NCI-H748 treated with DMSO at 0.1 percent for 48 hours (cell line): ENCODE measurements at regions not wholly inside any gene's neighbourhood (a gene's known extent, or its start where the extent isn't known, plus 50 kb on each side); places are given as distances from the start of the nearest gene placed in this dataset.
A peak's percentile ranks its signal among the peaks of the same experiment; 100 is the strongest.

Experiments
- DNase-seq: peaks from one replicate; lab custom pipeline; 2025; lab: John Stamatoyannopoulos, UW

DNA sequence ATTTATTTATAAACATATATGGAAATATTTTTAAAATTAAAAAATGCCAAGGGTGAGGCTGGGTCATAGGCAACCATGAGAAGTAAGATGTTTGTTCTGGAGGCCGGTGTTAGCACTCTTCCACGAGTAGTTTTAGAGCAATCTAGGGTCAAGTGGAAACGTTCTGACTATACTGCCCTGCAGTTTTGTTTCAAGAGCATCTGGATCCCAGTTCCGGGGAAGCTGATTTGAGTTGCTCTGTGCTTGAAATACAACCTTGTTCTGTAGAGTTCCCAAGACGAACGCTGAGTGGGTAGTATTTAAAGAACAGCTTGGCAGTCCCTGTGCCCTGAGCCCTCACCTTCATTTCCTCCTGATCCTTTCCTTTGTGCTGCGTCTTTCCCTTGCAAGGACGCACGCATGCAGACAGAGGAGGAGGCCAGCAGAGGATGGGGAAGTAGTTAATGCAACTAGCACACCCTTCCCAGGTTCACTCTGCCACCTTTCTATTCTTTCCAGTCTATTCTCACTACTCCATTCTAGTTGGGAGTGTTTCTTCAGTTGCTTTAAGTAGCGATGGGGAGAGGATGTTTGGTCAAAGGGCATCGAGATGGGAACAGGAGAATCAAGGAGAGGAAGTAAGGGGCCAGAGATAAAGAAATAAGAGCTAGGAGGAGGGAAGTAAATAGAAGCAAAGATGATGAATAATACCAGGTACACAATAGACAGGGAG lies 68.3 kb upstream of the ZSWIM6 start:
- DNase-seq, result no peak

DNA sequence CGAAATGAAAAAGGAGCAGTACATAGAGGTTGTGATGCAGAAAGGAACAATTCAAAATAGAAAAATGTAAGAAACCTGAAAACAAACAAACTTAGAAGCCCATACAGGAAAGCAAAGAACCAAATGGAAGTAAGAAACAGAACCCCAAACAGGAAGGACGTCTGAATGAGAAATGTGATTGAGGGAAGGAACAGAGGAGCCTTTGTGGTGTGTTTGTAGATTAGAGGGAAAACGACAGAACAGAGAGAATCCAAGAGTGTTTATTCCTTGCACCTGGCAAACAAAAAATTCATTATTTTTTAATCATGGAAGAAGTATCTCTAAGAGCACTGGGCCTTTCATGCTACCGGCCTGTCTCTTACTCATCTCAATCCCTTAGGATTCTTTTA lies 67.8 kb upstream of the ZSWIM6 start:
- DNase-seq, result no peak

DNA sequence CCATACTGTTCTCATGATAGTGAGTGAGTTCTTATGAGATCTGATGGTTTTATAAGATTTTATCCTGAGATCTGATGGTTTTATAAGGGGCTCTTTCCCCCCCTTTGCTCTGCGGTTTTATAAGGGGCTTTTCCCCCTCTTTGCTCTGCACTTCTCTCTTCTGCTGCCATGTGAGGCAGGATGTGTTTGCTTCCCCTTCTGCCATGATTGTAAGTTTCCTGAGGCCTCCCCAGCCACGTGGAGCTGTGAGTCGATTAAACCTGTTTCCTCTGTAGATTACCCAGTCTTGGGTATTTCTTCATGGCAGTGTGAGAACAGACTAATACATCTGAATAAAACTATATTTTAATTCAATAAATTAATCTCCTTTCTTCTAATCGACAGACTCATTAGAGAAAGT lies 64.9 kb upstream of the ZSWIM6 start:
- DNase-seq, result no peak

DNA sequence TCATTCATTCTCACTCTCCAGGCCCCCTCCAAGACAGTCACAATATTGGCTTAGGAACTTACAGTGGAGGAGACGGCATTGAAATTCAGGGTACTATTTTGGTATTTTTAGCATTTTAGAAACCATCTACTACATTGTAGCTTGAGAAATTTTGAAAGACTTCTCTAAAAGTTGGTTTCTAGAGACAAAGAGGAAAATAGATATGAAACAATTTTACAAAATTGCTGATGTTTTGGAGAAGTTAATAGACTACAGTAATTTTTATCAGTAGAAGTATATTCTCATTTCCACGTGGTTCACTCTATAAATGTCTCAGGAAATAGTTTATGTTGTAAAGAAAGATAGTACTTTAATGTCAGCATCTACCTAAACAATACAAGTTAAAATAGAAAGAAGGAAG lies 63.2 kb upstream of the ZSWIM6 start:
- DNase-seq, result no peak

DNA sequence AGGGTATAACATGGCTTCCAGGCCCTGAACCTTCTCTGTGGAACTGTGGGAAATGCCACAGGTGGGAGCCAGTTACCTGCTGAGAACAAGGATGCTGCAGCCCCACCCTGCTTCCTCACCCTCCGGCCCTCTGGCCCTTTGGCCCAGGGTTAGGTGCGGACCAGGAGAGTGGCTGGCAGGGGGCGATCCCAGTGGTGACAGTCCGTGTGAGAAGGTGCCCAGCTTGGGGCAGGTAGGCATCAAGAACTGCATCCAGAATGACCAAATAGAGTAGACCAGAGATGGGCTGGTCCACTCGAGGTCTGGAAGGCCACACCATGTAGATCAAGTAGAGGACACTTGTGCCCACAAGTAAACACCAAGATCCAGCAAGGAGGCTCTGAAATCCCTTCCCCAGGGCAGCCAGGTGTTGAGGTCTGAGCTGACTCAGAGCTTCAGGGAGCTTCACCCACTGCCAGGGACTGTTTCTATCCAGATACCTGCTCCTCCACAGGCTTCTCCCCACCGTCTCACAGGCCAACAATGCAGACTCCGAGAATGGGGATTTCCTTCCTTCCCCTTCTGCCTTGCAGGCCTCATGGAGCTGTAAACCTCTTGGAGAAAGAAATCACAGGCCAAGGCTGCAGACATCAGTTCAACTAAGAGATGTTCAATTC lies 61.4 kb upstream of the ZSWIM6 start:
- no peak for DNase-seq

DNA sequence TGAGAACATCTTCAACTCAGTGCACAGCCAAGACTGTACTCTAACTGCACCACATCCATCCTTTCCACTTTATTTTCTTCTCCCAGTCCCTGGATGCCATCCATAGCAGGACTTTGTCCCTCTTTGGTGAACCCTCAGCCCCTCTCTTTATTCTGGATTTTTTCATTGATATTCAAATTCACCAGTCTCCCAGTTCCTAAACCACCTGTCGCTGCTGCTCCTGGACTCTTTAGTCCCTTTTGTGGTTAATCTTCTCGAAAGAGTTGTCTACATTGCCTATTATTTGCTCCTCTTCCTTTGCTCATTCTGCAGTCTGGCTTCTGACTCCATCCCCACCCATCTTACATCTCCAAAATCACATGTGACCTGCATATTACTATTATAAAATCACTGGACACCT lies 59.4 kb upstream of the ZSWIM6 start:
- DNase-seq, result no peak

DNA sequence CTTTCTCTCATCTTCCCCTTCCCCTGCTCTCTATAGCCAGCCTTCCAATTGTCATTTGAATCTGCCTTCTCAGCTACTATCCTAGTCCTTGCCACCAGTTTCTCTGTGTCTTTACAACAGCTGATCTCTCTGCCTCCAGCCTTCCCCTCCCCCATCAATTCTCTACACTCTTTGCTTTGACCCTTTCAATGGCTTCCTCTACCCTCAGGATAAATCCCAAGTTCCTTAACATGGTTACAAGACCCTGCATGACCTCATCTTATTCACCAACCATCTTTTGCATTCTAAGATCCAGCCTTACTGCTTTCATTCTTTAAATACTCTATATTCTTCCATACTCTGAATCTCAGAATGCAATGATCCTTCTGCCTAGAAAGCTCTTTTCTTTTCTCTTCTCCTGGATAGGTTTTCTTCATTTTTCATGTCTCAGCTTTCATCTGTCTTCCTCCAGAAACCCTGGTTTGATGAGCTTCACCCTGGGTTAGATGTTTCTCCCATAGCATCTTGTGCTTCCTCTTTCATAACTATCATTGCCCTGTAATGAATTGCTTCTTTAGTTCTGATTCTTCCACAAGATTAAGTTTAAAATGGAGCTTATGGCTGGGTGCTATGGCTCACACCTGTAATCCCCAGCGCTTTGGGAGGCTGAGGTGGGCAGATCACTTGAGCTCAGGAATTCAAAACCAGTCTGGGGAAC lies 58.6 kb upstream of the ZSWIM6 start:
- no peak for DNase-seq

DNA sequence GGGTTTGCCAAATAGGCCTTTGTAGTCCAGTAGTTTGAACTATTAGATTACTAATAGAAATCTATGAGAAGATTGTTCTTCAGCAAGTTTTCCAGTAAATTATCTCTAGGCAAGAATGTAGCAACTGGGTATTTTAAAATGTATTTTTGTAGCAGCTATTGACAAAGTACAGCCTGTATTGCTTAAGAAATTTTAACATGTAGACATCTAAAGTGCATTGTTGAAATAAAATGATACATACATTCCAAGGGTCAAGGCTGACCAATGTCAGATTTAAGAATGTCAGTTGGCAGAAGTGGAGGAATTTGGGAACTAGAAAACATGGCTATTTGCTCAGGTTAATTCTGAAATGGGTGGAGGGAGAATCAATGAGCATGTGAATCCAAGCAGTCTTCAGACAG lies 57.5 kb upstream of the ZSWIM6 start:
- no peak for DNase-seq

DNA sequence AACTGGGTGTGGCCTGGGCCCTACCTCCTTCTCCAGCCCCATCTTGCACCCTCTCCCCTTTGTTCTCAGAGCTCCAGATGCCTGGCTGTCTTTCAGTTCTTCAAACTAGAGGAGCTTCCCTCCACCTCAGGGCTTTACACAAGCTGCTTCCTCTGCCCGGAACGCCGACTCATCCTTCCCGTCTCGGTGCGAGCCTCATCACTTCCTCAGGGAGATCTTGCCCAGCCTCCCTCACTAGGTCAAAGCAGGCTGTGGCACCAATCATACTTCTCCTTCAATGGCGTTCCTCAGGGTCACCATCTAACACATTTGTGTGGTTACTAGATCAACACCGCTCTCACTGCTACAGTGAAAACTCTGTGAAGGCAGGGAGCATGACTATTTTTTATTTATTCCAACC lies 56.2 kb upstream of the ZSWIM6 start:
- no peak for DNase-seq

DNA sequence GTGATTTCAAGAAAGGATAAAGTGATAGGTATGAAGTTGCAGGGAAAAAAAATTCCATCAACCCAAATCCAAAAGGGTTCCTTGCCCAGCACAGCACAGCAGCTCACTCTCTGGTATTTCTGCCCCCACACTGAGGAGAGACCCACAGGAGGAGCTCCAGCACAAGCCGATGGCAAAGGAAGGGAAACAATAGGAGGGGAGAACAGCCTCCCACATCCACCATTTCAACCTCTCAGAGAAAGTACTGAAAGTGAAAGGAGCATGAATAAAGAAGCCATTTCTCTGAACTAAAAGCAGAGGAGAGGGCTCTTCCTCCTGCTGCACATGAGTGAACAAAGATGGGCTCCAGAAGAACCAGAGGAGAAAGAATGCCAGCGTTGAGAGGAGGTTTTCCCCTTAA lies 54.9 kb upstream of the ZSWIM6 start:
- no peak for DNase-seq

DNA sequence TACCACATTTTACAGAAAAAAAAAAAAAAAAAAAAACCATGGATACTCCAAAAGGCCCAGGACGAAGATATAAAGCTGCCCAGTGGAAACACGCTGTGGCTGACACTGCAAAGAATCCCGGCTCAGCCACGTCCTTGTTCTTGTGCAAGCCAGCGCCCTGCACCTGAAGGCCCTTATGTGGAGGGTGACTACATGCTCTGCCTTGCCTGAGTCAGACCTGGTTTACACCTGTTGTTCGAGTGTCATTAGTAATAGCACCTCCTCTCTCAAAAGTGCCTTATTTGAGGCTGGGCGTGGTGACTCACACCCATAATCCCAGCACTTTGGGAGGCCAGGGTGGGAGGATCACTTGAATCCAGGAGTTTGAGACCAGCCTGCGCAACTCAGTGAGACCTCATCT lies 54.3 kb upstream of the ZSWIM6 start:
- no peak for DNase-seq

DNA sequence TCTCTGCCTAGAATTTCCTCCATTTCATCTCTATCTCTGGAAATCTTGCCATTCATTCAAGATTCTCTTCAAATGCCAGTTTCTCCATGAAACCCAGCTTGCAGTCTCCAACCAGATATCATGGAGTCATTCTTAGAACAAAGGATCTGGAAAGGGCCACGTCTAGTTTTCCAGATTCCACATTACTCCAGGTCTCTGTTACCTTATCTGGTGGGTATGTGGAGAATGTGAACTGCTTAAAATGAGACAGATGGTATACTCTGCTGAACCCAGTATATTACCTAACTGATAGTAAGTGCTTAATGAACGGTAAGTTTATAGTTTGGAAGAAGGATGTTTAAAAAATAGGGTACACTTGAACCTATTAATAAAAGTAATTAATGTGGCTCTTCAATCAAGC lies 52.3 kb upstream of the ZSWIM6 start:
- DNase-seq, result no peak

DNA sequence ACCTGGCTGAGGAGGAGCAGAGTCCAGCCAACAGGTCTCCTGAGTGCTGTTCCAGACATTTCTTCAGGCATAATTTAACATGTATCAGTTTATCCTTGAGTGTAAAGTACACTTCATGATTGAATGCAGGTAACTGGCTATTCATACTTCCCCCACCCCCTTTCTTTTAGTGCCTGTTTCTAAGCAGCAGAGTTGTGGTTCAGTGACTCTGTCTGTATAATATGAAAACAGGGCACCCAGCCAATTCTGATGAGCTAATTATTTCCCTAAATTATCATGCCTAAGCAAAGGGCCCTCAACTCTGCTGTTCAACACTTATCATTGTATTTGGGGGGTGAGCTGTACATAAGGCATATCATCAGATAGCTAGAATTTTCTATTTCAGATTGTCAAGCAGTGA lies 51.9 kb upstream of the ZSWIM6 start:
- DNase-seq, result peak; percentile 91

DNA sequence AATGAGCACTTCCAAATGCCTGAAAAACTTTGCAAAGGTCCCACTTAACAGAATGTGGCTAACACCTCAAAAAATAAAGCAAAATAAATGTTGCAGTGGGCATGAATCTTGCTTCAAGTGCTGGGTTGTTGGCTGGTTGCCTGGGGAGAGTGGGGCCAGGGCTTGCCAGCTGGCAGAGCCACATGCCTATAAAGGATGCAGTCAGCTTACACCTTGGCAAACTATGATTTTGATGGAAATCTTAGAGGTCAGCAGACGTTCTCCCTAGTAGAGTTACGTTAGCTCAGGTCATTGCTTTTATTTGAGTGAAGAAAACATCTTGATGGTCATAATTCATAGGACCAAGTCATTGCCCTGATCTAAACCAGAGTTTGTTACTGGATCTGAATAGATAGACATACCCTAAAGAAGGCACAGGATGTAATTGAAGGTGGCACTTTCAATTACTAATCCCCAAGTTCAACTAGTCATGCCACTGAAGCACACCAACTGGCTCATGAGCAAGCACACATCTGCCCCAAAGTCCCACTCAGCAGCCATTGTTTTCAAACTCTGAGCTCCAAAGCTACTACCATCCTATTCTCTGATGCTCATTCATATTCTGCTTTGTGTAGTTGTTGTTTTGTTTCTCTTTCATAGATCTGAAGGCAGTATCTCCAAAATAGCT lies 51.2 kb upstream of the ZSWIM6 start:
- peak; percentile 18 for DNase-seq

DNA sequence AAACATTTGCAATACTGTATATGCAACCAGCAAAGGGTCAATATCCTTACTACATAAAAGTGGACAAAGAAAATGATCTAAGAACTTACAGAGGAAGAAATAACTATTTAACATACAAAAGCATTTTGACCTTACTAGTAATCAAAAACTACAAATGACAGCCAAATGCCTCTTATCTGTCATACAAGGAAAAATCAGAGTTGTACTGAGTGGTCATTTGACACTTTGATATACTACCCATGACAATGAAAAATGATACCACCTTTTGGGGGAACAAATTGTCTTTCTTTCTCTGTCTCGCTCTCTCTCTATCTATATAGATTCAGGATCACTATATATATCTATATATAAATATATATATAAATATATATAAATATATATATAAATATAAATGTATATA lies 50.4 kb upstream of the ZSWIM6 start:
- no peak for DNase-seq
